GM18951 (cell line): ENCODE measurements at regions not wholly inside any gene's neighbourhood (a gene's known extent, or its start where the extent isn't known, plus 50 kb on each side); places are given as distances from the start of the nearest gene placed in this dataset.

Source experiments
- POLR2A ChIP-seq: IDR thresholded peaks from 4 replicates; pipeline ENCODE4 v1.6.1; 2011; ENCODE audit warnings: mild to moderate bottlenecking; ENCODE audit not compliant: insufficient read length, insufficient read depth; ENCODE audit errors: extremely low read depth
- in situ Hi-C: fragments of 300-500 bp; cut with MboI; formaldehyde crosslinking; loops from one replicate; pipeline ENCODE4 v1.12.0; 2022; ENCODE audit warnings: low sequenced_read_pairs, mixed read lengths, inconsistent platforms; ENCODE audit not compliant: unreplicated experiment

GRCh38 chr9:108184009-108184408 lies 671.8 kb downstream of the ACTL7B start:
- in situ Hi-C loops: no loop called here
- no peak for TF ChIP-seq POLR2A

DNA sequence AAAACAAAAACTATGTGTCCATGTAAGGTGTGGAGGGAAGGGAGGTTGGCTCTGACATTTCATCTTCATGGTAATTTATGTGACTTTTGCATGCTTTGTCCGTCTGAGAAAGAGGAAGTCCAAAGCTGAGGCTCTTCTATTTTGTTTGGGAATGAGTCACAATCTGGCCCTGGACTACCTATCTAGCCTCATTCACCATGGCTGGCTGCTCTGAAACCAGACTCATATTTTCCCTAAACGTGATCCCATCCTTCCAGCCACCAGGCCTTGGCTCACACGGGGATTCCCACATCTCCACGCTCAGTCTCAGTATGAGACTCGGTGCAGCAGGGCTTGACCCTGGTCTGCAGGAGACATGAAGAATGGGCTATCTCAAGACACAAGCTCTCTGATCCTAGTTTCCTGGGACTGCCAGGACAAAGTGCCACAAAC lies 672.8 kb downstream of the ACTL7B start:
- TF ChIP-seq POLR2A: no peak
- in situ Hi-C loops: no loop called here

GRCh38 chr9:108182270-108182669 lies 673.5 kb downstream of the ACTL7B start:
- TF ChIP-seq POLR2A: no peak
- in situ Hi-C loops: no loop called here

GRCh38 chr9:108181441-108181840 lies 674.3 kb downstream of the ACTL7B start:
- in situ Hi-C loops: no loop called here
- TF ChIP-seq POLR2A: no peak

DNA sequence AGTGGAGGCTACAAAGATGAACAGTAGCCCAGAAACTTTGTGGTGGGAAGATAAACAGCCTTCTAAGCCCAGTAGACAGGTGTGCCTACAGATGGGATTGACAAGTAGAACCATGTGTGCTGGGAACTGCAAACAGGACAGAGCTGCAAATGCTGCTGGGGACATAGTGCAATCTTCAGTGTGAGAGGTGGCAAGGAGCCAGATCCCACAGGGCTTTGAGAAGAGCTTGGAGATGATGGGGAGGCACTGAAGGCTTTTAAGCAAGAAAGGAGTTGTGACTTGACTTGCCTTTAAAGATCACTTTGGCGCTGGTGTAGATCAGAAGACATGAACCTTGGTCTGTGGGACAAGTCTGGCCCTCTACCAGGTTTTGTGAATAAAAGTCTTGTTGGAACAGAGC lies 675.2 kb downstream of the ACTL7B start:
- in situ Hi-C loops: no loop called here
- TF ChIP-seq POLR2A: no peak

DNA sequence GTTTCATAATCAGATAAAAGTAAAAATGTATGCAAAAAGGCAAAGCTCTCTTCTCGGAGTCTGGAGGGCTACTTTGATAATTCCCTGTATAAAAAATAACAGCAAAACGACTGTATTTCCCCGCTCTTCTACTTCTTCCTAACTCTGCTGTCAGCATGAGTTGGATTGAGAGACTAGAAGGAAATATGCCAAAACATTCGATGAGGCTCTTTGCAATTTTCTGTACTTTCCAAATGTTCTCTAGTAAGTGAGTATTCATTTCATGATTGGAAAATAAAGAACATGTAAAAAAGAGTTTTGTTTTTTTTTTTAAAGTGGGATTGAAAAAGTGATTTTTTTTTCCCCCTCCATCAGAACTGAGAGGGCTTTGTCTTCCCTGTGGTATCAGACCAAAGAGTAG lies 677.5 kb downstream of the ACTL7B start:
- in situ Hi-C loops: no loop called here
- TF ChIP-seq POLR2A: no peak

DNA sequence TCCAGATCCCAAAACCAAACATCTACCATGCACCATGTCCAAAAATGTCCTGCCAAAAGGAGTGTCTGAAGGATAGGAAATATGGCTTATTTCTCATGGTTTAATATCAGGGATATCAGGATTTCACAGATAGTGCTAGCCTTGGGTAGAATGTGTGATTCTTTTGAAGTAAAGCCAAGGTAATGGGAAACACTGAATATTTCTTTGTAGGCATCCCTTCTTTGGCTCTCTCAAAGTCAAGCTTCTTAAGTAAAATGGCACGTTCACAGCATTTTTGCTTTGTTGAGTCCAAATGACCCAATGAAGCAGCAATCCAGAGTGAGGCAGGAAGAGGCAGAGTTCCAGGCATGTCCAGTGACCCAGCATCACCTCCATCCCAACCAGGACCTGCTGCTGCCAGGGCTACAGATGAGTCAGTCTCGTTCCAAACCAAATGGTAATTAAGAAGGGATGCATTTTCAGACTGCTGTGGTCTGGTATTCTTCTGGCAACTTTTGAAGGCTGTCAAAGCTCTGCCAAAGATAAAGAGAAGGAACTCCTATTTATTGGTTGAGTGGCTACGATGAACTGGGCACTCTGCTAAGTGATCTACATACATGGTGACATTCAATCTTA lies 678.8 kb upstream of the KLF4 start:
- no peak for TF ChIP-seq POLR2A

DNA sequence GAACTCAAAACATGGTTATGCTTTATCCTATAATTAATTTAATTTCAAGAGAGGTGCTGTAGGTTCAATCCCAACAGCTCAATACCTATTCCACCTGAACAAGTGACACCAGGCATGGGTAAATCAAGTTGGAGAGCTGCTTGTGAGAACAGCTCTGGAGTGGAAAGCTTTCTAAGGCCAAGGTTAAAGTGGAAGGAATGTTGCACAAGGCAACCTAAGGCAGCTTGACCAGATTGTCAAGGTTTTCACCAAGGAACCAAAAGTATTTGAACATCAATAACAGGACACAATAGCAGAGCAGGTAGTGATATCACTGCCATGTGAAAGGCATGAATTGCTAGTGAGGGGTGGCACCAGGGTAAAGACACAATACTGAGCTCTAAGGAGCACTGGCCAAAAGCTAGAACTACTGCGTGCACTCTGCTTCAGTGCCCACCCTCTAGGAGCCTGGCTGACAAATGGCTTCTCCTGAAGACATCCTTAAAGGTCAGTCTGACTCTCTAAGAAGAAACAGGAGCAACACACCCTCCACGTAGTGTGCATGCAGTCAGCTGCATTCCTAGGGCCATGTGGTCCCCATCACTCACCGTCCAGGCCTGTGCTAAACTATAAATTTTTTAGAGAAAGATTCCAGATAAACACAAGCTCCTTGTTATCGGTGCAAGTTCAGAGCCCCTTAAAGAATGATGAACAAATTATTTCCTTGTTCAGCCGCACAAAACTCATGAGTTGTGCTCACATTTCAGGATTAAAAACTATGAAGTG lies 677.7 kb upstream of the KLF4 start:
- no peak for TF ChIP-seq POLR2A
- in situ Hi-C loops: no loop called here

More for the DNA sequence above, 678.8 kb upstream of the KLF4 start:
- in situ Hi-C loops: no loop called here

DNA sequence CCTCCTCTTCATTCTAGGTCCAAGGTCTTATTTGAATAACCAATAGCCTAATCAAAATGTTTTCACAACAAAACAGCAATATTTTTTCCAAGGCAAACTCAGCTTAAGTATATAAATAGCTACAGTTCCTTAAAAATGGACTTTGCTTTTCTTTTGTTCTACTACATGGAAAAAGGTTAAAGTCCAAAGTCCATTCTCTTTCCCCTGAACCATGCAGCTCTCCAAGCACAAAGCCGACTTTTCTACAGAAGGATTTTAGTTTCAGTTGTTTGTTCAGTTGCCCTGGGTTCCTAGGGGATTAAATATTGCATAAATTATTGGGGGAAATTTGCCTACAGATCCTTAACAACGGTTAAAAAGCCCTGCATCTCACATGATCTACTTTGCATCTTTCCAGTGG lies 677.0 kb upstream of the KLF4 start:
- TF ChIP-seq POLR2A: no peak
- in situ Hi-C loops: no loop called here

- in situ Hi-C loops: no loop called here
- TF ChIP-seq POLR2A: no peak
Observed at GRCh38 chr9:108163321-108164005, 673.9 kb upstream of the KLF4 start.

DNA sequence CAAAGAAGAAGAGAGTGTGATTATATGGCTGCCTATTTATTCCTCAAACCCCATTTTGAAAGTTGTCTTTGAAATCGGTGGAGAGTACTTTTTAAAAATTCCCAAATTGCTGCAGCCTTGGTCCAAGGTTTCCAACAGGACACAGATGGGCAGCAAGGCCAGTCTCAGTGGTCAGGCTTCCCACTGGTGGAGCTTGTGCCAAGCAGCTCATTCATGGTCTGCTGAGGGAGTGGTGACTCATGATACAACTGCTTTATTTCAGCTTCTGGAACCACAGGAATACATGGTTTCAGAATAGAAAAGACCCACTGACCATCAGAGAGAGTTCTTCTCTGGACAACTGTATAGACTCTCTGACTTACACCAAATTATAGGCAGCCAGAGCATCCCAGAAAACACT lies 673.1 kb upstream of the KLF4 start:
- in situ Hi-C loops: no loop called here
- no peak for TF ChIP-seq POLR2A

DNA sequence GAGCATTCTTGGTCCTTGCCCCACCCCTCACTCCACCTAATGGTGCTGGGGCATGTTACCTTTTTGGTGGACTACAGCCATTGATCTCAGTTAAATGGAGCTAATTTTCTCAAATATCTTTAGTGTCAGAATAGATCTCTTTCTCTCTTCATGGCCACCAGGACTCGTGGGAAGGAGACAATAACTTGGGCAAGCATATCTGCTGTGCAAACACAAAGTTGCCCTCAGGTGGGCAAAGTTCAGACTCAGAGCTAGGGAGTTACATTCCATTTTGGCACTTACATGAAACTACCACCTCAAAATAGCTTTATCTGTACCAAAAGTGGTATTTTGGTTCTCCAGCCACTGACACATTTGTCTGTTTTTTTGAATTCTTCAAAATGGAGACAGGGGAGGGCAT lies 671.9 kb upstream of the KLF4 start:
- no peak for TF ChIP-seq POLR2A

DNA sequence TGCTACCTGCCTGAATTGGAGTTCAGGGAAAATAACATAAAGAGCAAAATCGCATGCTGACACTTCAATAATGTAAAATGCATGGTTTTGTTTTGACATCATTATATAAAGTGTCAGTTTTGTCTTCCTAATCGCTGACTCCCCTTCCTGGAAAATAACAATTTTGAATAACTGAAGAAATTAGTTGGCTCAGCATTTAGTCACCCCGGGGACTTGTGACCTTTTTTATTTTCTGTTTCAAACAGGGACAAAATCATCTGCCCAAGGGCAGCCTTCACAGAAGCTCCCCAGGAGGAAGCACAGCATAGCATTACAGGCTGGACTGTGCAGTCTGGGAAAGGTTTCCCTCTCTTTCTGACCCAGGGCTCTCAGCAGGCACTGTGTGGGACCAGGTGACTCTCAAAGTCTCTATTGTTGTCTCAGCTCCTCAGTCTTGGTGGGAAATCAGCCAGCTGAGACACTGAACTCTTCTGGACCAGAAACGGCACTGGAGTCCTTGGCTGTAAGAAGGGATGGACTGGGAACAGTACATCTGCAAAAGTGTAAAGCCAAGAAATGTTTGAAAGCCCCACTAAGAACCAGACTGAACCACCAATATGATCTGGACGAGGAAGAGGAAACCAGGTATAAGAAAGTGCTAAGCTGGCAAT lies 671.3 kb upstream of the KLF4 start:
- no peak for TF ChIP-seq POLR2A
- in situ Hi-C loops: no loop called here

More for the DNA sequence above, 671.9 kb upstream of the KLF4 start:
- in situ Hi-C loops: no loop called here

GRCh38 chr9:108160039-108160438 lies 670.5 kb upstream of the KLF4 start:
- no peak for TF ChIP-seq POLR2A
- in situ Hi-C loops: no loop called here
